Gastrocnemius medialis (tissue), 4 donors: ENCODE measurements at regions not wholly inside any gene's neighbourhood (a gene's known extent, or its start where the extent isn't known, plus 50 kb on each side); places are given as distances from the start of the nearest gene placed in this dataset.

Experiments used
- CTCF ChIP-seq, 5 experiments: fragments of 450-650 bp in 3 of 5; fragments of 200-600 bp in 2 of 5; sonication (generic) in 2 of 5; IDR thresholded peaks in 4 of 5; conservative IDR thresholded peaks in 1 of 5; 1 replicate in 4 of 5; 2 replicates in 1 of 5; pipeline ENCODE4 v1.5.1; 2016 to 2019; ENCODE audit warnings: antibody characterized with exemption in 5 of 5, mild to moderate bottlenecking in 3 of 5, moderate library complexity in 3 of 5
- POLR2A ChIP-seq, 2 donors: fragments of 450-650 bp; IDR thresholded peaks; one replicate each; pipeline ENCODE4 v1.6.1; 2017; ENCODE audit warnings: antibody characterized with exemption in 2 of 2, mild to moderate bottlenecking in 2 of 2, moderate library complexity in 2 of 2

- TF ChIP-seq CTCF (IDR thresholded peaks at IDR 0.05 in 4 of 5, conservative IDR thresholded peaks at IDR 0.05 in 1 of 5) (no peak), POLR2A (IDR thresholded peaks at IDR 0.05) (no peak)
Measured at GRCh38 chr3:78015856-78016255, 976.0 kb downstream of the ROBO2 start.
